ENCODE measurements at regions not wholly inside any gene's neighbourhood (a gene's known extent, or its start where the extent isn't known, plus 50 kb on each side); places are given as distances from the start of the nearest gene placed in this dataset.
"Not testable (repeated sequence)": the region's sequence is repeated elsewhere in the genome, so short reads cannot be mapped to it uniquely, and the experiment has no call there.

DNA sequence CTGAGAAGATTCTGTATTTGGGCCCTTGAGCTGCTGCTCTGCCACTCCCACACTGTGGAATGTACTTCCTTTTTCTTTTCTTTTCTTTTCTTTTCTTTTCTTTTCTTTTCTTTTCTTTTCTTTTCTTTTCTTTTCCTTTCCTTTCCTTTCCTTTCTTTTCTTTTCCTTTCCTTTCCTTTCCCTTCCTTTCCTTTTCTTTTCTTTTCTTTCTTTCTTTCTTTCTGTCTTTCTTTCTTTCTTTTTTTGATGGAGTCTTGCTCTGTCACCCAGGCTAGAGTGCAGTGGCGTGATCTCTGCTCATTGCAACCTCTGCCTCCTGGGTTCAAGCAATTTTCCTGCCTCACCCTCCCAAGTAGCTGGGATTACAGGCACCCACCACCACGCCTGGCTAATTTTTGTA lies 89.8 kb downstream of the DNAAF6 start:
- DNase-seq; H3K4me3 ChIP-seq (ENCODE audit: insufficient read depth, low read depth, low read length); H3K36me3 ChIP-seq (replicated peaks; ENCODE audit: control insufficient read depth, insufficient read depth, low read length); H3K27me3 ChIP-seq (ENCODE audit: control insufficient read depth, insufficient read depth, low read length): not testable (repeated sequence)

DNA sequence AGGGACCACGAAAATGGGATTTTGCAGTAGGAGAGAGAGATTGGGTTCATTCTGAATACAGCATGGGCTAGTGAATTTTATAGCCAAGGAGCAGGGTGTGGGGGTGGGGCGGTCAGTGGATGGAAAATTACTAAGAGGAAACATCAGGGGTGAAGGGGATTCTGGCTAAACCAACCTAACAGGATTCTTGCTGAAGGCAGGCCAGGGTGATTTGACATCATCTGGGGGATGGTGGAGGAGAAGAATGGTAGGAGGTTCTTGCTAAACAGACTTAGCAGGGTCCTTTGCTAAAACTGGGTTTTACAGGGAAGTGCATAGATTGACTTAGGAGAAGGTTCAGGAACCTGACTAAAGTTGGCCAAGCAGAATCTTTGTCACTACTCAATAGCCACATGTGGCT lies 91.9 kb downstream of the DNAAF6 start:
- Histone ChIP-seq H3K4me3 (ENCODE audit: insufficient read depth, low read depth, low read length) (no peak overlapping the region), H3K36me3 (replicated peaks; ENCODE audit: control insufficient read depth, insufficient read depth, low read length) (no peaks in the 10 kb centered on the region), H3K27me3 (ENCODE audit: control insufficient read depth, insufficient read depth, low read length) (no peaks in the 10 kb centered on the region; the same call in 1 of the 2 replicates)
- no peak for DNase-seq

DNA sequence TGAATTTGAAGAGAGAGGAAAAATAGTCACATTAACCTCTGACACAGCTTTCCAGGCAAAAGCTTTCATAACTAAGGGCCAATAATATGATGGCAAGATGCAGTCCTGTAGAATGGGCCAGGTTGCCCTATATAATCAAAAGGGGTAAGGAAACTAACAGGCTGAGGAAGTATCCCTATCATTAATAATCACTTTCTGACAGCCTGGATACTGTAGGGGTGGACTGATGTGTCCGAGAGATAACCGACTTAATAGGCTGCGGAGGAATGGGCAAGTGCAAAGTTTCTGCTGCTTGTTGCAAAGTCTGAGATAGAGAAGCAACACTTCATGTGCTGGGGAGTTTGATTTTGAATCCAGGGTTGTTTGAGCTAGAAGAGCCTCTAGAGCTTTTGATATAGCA lies 94.8 kb downstream of the DNAAF6 start:
- DNase-seq = no peak
- H3K36me3 ChIP-seq (replicated peaks; ENCODE audit: control insufficient read depth, insufficient read depth, low read length) = no peaks in the 10 kb centered on the region
- H3K4me3 ChIP-seq (ENCODE audit: insufficient read depth, low read depth, low read length) = no peak overlapping the region
- no peaks in the 10 kb centered on the region; the same call in 1 of the 2 replicates for H3K27me3 ChIP-seq (ENCODE audit: control insufficient read depth, insufficient read depth, low read length)

DNA sequence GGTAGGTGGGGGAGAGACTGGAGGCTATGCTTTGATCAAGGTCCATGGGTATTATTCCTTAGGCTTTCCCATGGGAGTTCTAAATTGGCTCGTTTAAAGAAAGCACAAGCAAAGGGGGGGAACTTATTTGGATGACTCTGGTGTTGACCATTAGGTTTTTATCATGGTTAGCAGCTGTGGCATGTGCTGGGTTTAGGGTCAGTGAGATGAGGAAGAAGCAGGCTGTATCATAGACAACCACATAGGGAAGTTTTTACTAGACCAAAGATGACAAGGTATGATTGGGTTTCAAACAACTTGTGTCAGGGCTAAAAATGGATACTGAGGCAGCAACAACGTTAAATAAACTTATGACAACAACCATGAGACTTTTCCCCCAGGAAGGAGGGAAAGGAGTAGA lies 97.7 kb downstream of the DNAAF6 start:
- Histone ChIP-seq H3K27me3 (ENCODE audit: control insufficient read depth, insufficient read depth, low read length) (no peaks in the 10 kb centered on the region), H3K36me3 (replicated peaks; ENCODE audit: control insufficient read depth, insufficient read depth, low read length) (no peaks in the 10 kb centered on the region), H3K4me3 (ENCODE audit: insufficient read depth, low read depth, low read length) (no peak overlapping the region)
- DNase-seq = no peak

DNA sequence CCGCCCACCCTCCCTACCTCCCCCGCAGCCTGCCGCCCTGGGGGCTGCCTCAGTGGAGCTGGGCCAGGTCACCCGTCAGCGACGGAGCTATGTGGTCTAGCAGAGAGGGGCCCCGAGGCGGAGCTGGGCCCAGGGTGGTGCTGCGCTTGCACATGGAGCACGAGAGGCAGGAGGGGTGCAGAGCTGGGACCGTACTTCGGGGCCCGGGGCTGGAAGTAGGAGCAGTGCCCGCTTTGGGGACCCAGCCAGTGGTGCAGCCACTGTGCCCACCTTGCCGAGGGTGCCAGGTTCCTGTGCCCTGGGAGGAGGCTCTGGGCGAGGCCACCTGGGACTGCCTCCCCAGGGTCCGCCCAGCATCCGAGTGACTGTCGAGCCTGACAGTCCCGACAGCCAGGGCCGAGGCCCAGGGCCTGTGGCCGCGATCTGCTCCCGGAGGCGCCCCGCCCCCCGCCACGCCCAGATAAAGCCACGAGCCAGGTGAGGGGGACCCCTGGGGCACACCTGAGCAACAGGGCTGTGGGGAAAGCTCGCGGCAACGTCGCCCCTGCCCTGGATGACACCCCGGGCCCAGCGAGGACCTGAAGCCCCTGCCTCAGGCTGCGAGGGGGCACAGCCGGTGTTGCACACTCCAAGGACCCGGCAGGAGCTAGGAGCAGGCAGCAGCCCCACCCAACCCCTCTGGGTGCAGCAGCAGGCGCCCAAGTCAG lies 117.5 kb downstream of the DNAAF6 start:
- DNase-seq = peak; percentile 54
- H3K4me3 ChIP-seq (ENCODE audit: insufficient read depth, low read depth, low read length) = no peak overlapping the region; the same call in 1 of the 2 replicates
- no peaks in the 10 kb centered on the region for H3K36me3 ChIP-seq (replicated peaks; ENCODE audit: control insufficient read depth, insufficient read depth, low read length)
- H3K27me3 ChIP-seq (ENCODE audit: control insufficient read depth, insufficient read depth, low read length) = no peaks in the 10 kb centered on the region

DNA sequence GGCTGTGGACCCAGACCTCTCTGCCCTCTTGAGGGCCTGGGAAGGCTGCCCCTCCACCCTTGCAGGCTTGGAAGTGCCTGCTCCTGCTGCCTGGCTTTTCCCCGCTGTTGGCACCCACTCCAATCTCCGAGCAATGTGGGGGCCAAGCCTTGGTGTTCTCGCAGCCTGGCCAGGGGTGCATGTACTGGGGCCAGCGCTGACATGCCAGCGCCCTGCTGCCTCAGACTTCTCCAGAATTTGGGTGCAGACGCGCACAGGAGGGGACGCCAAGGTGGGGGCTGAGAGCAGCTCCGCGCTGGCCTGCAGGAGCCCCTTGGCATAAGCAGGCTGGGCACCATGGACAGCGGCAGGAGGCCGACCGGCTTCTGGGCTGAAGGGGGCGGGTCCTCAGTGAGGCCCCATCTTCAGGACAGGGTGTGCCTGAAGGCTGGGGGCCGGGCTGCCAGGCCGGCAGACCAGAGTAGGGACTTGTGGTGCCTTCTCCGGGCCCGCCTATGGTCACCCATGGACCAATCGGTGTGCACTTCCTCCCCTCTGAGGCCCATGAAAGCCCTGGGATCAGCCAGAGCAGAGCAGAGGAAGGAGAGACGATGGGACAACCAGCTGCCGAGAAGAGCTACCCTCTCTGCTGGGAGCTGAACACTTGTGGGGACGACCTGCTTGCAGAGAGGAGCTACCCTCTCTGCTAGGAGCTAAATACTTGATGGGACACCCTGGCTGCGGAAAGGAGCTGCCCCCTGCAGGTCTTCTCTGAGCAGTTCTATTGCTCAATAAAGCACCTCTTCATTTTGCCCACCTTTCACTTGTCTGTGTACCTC lies 118.3 kb downstream of the DNAAF6 start:
- no peaks in the 10 kb centered on the region for H3K36me3 ChIP-seq (replicated peaks; ENCODE audit: control insufficient read depth, insufficient read depth, low read length)
- H3K27me3 ChIP-seq (ENCODE audit: control insufficient read depth, insufficient read depth, low read length) = no peaks in the 10 kb centered on the region
- H3K4me3 ChIP-seq (ENCODE audit: insufficient read depth, low read depth, low read length) = peak overlapping the region; percentile 4; the same call in 1 of the 2 replicates
- DNase-seq = peak; percentile 92

DNA sequence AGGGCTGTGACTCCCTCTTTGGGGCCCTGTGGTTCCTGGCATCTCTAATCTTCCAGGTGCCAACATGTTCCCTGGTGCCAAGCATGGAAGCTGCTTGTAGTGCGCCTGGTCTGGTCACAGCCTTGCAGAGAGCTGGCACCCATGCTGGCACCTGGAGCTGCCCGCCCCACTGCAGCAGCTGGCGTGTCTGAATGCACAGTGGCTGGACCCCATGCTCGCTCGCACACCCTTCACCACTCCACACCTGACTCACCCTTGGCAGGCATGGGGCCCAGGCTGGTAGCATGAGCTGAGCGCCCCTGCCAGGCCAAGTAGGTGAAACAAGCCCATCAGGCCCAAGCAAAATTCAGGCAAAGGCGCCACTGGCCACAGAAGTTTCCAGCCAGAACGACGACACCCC lies 119.1 kb downstream of the DNAAF6 start:
- Histone ChIP-seq H3K27me3 (ENCODE audit: control insufficient read depth, insufficient read depth, low read length) (no peaks in the 10 kb centered on the region), H3K36me3 (replicated peaks; ENCODE audit: control insufficient read depth, insufficient read depth, low read length) (no peaks in the 10 kb centered on the region), H3K4me3 (ENCODE audit: insufficient read depth, low read depth, low read length) (no peak overlapping the region; the same call in 1 of the 2 replicates)
- DNase-seq = no peak

DNA sequence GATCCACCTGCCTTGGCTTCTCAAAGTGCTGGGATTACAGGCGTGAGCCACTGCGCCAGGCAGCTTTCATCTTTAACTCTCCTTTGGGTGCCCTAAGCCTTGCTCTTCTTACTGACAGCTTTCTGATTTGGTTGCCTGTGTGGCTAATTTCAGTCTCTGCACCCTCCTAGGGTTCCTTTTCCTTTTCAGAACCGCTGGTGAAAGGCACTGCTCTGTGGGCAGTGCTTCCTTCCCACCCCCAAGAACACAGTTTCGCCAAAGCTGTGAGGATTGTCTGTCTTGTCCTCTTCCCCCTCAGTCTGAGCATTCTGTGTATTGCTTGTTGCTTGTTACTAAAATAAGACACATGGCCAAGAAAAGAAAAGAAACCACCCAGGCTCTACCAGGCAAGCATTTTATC lies 101.4 kb upstream of the FRMPD3 start:
- H3K27me3 ChIP-seq (ENCODE audit: control insufficient read depth, insufficient read depth, low read length) = no peaks in the 10 kb centered on the region; the same call in 1 of the 2 replicates
- DNase-seq = no peak
- no peaks in the 10 kb centered on the region for H3K36me3 ChIP-seq (replicated peaks; ENCODE audit: control insufficient read depth, insufficient read depth, low read length)
- H3K4me3 ChIP-seq (ENCODE audit: insufficient read depth, low read depth, low read length) = no peak overlapping the region

DNA sequence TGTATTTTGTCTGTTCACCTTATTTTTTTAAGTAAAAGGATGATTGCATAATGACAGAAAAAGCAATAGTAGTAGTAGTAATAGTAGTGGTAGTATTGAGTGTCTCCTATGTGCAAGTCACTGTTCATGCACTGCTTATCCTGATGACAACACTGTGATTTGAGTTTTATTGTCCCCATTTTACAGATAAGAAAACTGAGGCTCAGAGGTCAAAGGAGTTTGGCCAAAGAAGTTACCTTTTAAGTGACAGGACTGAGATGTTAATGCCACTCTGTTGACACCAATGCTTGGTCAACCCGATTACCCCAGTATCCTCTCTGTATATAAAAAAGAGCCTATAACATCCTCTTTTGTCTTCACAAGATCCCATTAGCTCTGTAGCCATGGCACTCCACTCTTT lies 100.5 kb upstream of the FRMPD3 start:
- no peaks in the 10 kb centered on the region; the same call in 1 of the 2 replicates for H3K27me3 ChIP-seq (ENCODE audit: control insufficient read depth, insufficient read depth, low read length)
- H3K4me3 ChIP-seq (ENCODE audit: insufficient read depth, low read depth, low read length) = no peak overlapping the region
- no peak for DNase-seq
- H3K36me3 ChIP-seq (replicated peaks; ENCODE audit: control insufficient read depth, insufficient read depth, low read length) = no peaks in the 10 kb centered on the region

DNA sequence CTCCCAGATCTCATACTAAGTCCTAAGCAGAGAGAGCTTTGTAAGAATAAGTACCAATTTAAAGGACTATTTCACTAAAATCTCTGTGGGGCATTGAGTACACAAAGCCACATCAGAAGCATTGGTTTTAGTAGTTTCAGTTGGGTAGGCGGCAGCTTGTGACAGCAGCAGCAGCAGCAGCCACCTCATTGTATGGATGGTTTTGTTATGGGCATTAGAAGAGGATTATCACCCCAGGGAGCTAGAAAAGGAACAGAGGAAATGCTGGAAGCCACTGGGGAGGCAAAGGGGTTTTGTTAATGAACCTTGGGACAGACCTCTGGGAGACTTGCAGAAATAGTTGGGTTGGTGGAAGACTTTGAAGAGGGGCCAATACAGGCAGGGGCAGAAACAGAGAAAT lies 93.9 kb upstream of the FRMPD3 start:
- no peak overlapping the region for H3K4me3 ChIP-seq (ENCODE audit: insufficient read depth, low read depth, low read length)
- DNase-seq = peak; percentile 51
- H3K27me3 ChIP-seq (ENCODE audit: control insufficient read depth, insufficient read depth, low read length) = peaks cover 24% of the 10 kb centered on the region
- no peaks in the 10 kb centered on the region for H3K36me3 ChIP-seq (replicated peaks; ENCODE audit: control insufficient read depth, insufficient read depth, low read length)

DNA sequence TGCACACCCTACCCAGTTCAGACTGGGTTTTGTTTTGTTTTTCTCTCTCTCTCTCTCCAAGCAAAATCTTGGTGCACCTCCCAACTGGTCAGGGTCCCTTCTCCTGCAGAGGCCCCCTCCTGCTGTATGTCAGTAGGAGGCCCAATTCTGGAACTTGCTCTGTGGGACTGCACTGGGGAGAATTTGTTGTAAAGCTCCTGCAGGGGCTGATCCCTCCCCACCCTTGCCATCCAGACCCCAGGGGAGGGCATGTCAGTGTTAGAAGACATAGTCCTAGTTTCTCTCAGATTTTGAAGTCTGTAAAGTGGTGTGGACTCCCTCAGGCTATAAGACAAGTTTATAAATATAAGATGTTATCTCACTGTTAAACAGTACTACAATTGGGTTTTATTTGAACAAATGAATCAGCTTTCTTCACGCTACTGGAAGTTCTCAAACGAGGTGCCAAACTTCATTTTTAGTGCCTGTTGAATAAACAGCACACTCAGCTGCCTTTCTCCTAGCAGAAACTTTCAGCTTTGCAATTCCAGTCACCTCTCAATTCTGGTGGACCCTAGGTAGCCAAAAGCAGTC lies 88.6 kb upstream of the FRMPD3 start:
- peaks cover 20% of the 10 kb centered on the region for H3K27me3 ChIP-seq (ENCODE audit: control insufficient read depth, insufficient read depth, low read length)
- H3K4me3 ChIP-seq (ENCODE audit: insufficient read depth, low read depth, low read length) = no peak overlapping the region

DNA sequence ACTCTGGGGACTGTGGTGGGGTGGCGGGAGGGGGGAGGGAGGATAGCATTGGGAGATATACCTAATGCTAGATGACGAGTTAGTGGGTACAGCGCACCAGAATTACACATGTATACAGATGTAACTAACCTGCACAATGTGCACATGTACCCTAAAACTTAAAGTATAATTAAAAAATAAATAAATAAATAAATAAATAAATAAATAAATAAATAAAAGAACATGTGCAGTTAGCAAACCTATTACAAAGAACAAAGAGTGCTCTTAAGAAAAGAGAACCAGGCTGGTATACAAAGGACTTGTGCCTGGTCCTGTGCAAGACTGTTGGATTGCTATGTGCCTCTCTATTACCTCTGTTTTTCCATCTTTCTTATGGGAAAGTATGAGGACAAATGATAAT lies 79.3 kb upstream of the FRMPD3 start:
- H3K4me3 ChIP-seq (ENCODE audit: insufficient read depth, low read depth, low read length); DNase-seq; H3K27me3 ChIP-seq (ENCODE audit: control insufficient read depth, insufficient read depth, low read length); H3K36me3 ChIP-seq (replicated peaks; ENCODE audit: control insufficient read depth, insufficient read depth, low read length): not testable (repeated sequence)

More for the DNA sequence above, 88.6 kb upstream of the FRMPD3 start:
- no peak for DNase-seq
- H3K36me3 ChIP-seq (replicated peaks; ENCODE audit: control insufficient read depth, insufficient read depth, low read length) = no peaks in the 10 kb centered on the region

DNA sequence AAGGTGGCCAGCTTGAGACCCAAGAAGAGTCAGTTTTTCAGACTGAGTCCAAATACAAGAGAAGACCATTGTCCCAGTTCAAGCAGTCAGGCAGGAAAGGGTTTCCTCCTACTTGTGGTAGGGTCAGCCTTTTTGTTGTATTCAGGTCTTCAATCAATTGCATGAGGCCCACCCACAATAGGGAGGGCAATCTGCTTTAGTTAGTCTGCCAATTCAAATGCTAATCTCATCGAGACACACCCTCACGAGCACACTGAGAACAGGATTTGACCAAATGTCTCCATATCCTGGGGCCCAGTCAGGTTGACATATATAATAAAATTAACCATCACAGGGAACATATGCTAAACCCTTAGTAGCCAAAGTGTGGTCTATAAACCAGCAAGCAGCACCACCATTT lies 75.3 kb upstream of the FRMPD3 start:
- no peaks in the 10 kb centered on the region for H3K36me3 ChIP-seq (replicated peaks; ENCODE audit: control insufficient read depth, insufficient read depth, low read length)
- DNase-seq = peak; percentile 10
- H3K27me3 ChIP-seq (ENCODE audit: control insufficient read depth, insufficient read depth, low read length) = no peaks in the 10 kb centered on the region
- no peak overlapping the region for H3K4me3 ChIP-seq (ENCODE audit: insufficient read depth, low read depth, low read length)

DNA sequence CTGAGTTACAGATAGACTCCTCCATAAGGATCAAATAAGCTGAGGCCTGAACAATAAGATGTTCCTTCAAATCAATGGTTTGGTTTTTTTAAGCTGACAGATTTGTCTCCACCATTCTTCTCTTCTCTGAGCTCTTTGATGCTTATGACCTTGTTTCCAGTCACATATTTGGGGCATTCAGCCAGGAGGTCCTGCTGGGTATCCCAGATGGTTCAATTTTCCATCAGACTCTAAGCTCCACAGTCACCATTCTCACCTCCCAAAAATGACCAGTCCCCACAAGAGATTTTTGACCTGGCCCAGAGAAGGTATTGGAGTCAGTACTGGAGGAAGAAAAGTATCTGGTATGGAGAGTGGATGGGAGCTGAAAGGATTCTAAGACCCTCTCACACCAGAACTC lies 74.6 kb upstream of the FRMPD3 start:
- Histone ChIP-seq H3K4me3 (ENCODE audit: insufficient read depth, low read depth, low read length) (no peak overlapping the region), H3K36me3 (replicated peaks; ENCODE audit: control insufficient read depth, insufficient read depth, low read length) (no peaks in the 10 kb centered on the region), H3K27me3 (ENCODE audit: control insufficient read depth, insufficient read depth, low read length) (no peaks in the 10 kb centered on the region)
- no peak for DNase-seq

DNA sequence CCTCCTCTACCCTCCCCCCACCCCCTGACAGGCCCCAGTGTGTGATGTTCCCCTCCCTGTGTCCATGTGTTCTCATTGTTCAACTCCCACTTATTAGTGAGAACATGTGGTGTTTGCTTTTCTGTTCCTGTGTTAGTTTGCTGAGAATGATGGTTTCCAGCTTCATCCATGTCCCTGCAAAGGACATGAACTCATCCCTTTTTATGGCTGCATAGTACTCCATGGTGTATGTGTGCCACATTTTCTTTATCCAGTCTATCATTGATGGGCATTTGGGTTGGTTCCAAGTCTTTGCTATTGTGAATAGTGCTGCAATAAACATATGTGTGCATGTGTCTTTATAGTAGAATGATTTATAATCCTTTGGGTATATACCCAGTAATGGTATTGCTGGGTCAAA lies 73.3 kb upstream of the FRMPD3 start:
- DNase-seq; H3K4me3 ChIP-seq (ENCODE audit: insufficient read depth, low read depth, low read length); H3K27me3 ChIP-seq (ENCODE audit: control insufficient read depth, insufficient read depth, low read length); H3K36me3 ChIP-seq (replicated peaks; ENCODE audit: control insufficient read depth, insufficient read depth, low read length): not testable (repeated sequence)
